PC-3 (cell line): ENCODE measurements at regions not wholly inside any gene's neighbourhood (a gene's known extent, or its start where the extent isn't known, plus 50 kb on each side); places are given as distances from the start of the nearest gene placed in this dataset.

Experiments
- EZH2 ChIP-seq: fragments of 300-600 bp; sonication (generic); IDR thresholded peaks from one replicate; pipeline ENCODE4 v1.6.1; 2017; ENCODE audit warnings: antibody characterized with exemption, mild to moderate bottlenecking, low read length; ENCODE audit not compliant: unreplicated experiment
- EZH2phosphoT487 ChIP-seq: fragments of 300-600 bp; sonication (generic); IDR thresholded peaks from 2 replicates; pipeline ENCODE4 v1.6.1; 2018; ENCODE audit warnings: mild to moderate bottlenecking, antibody characterized with exemption, low read length, borderline replicate concordance
- TF ChIP-seq, protein P1 (sequence below): fragments of 300-600 bp; sonication (generic); conservative IDR thresholded peaks from 2 replicates; pipeline ENCODE4 v1.5.1; 2017; ENCODE audit warnings: antibody characterized with exemption, low read depth, mild to moderate bottlenecking, low read length

DNA sequence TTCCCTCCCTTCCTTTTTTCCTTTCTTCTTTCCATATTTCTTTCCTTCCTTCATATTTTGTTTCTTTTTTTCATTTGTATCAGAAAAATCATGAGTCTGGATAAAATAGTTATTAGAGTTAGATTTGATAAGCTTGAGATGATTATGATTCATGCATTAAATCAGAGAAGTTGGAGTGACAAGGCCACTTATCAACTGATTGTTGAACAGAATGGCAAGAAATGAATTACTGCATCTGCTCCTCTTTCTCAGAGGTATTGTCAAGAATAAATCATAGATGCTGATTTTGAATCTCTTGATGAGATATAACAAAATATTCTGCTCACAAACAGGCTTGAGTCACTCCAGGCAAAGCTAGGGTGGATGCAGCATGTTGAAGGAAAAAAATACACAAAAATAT lies 54.6 kb upstream of the ANO5 start:
- TF ChIP-seq, protein P1, sequence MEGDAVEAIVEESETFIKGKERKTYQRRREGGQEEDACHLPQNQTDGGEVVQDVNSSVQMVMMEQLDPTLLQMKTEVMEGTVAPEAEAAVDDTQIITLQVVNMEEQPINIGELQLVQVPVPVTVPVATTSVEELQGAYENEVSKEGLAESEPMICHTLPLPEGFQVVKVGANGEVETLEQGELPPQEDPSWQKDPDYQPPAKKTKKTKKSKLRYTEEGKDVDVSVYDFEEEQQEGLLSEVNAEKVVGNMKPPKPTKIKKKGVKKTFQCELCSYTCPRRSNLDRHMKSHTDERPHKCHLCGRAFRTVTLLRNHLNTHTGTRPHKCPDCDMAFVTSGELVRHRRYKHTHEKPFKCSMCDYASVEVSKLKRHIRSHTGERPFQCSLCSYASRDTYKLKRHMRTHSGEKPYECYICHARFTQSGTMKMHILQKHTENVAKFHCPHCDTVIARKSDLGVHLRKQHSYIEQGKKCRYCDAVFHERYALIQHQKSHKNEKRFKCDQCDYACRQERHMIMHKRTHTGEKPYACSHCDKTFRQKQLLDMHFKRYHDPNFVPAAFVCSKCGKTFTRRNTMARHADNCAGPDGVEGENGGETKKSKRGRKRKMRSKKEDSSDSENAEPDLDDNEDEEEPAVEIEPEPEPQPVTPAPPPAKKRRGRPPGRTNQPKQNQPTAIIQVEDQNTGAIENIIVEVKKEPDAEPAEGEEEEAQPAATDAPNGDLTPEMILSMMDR = no peak
- no peak for TF ChIP-seq EZH2
- TF ChIP-seq EZH2phosphoT487 = no peak
